ENCODE measurements at regions not wholly inside any gene's neighbourhood (a gene's known extent, or its start where the extent isn't known, plus 50 kb on each side); places are given as distances from the start of the nearest gene placed in this dataset.

DNA sequence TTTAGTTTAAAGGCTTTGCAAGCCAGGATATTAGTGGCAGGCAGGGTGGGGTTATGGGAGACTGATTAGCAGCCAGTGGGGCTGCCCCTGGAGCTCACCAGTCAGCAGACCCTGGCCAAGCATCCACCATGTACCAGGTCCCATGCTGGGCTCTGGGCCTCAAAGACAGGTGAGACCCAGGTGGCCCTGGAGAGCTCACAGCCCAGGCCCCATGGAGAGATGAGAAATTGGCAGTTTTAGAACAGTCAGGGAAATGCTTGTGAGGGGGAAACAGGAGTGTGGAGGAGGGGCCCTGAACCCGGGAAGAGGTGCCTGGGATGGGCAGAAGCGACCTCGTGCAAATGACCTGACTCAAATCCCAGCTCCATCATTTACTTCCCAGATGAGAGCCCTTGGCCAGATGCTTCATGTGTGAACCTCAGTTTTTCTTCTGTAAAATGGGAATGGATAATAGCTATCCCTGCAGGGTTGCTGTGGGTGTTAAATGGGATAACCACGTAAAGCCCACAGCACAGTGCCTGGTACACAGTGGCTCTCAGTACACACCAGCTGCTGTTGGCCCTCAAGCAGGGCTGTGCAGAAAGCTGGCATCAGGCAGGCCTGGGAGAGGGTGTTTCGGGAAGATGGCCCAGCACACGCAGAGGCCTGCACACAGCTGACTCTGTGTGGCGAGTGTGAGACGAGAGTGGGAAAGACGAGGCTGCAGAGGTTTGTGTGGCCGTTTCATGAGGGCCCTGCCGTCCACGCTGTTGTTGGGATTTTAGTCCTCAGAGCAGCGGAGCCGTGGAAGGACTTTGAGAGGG lies 518.5 kb downstream of the PTPRU start:
- peak; percentile 13 for DNase-seq (ENCODE audit: low spot score)
- WGBS = 88% methylated on average over 14 of the region's 14 CpGs

DNA sequence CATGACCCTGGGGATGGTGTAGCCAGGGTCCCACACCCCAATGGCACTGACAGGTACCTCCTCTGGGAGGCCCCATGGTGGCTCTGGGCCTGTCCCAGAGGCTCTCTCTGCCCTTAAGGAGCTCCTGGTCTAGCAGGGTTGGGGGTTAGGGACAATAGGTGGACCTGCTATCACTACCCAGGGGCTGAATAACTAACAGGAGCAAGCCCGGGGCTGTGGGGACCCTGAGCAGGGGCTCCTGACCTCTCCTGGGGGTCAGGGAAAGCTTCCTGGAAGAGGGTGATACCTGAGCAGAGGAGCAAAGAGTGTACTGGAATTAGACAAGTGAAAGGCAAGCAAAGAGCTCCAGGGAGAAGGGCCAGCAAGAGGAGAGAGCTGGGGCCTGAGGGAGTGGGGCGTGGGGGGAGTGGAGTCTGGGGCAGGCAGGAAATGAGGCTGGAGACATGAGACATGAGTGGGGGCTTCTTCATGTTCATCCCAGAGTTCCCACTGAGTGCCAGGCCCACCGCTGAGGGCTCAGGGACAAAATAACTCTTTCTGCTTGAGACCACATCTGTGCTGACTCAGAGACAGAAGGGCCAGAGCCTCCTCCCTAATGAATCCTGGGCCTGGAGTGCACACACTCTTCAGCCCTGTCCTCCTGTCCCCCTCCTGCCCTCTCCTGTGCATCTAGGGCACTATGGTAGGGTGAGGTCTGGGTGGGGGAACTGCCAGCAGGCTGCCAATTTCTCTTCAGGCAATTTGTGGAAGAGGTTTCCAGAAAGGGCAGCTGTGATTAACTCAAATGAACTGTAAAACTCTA lies 517.6 kb downstream of the PTPRU start:
- TF ChIP-seq, protein P1, sequence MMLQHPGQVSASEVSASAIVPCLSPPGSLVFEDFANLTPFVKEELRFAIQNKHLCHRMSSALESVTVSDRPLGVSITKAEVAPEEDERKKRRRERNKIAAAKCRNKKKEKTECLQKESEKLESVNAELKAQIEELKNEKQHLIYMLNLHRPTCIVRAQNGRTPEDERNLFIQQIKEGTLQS (IDR thresholded peaks at IDR 0.05) = no peak
- TF ChIP-seq, protein P2, sequence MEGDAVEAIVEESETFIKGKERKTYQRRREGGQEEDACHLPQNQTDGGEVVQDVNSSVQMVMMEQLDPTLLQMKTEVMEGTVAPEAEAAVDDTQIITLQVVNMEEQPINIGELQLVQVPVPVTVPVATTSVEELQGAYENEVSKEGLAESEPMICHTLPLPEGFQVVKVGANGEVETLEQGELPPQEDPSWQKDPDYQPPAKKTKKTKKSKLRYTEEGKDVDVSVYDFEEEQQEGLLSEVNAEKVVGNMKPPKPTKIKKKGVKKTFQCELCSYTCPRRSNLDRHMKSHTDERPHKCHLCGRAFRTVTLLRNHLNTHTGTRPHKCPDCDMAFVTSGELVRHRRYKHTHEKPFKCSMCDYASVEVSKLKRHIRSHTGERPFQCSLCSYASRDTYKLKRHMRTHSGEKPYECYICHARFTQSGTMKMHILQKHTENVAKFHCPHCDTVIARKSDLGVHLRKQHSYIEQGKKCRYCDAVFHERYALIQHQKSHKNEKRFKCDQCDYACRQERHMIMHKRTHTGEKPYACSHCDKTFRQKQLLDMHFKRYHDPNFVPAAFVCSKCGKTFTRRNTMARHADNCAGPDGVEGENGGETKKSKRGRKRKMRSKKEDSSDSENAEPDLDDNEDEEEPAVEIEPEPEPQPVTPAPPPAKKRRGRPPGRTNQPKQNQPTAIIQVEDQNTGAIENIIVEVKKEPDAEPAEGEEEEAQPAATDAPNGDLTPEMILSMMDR (IDR thresholded peaks at IDR 0.05; ENCODE audit: low read depth, low read length, missing input control) = no peak
- TF ChIP-seq FOXA1 (IDR thresholded peaks at IDR 0.05) (no peak), HNF4G (IDR thresholded peaks at IDR 0.05) (no peak), FOXA2 (IDR thresholded peaks at IDR 0.05) (no peak), RXRA (IDR thresholded peaks at IDR 0.05) (no peak), EGR1 (IDR thresholded peaks at IDR 0.05; ENCODE audit: low read depth in 2 of 2) (no peak), YY1 (IDR thresholded peaks at IDR 0.05) (no peak)
- TF ChIP-seq, protein P3, sequence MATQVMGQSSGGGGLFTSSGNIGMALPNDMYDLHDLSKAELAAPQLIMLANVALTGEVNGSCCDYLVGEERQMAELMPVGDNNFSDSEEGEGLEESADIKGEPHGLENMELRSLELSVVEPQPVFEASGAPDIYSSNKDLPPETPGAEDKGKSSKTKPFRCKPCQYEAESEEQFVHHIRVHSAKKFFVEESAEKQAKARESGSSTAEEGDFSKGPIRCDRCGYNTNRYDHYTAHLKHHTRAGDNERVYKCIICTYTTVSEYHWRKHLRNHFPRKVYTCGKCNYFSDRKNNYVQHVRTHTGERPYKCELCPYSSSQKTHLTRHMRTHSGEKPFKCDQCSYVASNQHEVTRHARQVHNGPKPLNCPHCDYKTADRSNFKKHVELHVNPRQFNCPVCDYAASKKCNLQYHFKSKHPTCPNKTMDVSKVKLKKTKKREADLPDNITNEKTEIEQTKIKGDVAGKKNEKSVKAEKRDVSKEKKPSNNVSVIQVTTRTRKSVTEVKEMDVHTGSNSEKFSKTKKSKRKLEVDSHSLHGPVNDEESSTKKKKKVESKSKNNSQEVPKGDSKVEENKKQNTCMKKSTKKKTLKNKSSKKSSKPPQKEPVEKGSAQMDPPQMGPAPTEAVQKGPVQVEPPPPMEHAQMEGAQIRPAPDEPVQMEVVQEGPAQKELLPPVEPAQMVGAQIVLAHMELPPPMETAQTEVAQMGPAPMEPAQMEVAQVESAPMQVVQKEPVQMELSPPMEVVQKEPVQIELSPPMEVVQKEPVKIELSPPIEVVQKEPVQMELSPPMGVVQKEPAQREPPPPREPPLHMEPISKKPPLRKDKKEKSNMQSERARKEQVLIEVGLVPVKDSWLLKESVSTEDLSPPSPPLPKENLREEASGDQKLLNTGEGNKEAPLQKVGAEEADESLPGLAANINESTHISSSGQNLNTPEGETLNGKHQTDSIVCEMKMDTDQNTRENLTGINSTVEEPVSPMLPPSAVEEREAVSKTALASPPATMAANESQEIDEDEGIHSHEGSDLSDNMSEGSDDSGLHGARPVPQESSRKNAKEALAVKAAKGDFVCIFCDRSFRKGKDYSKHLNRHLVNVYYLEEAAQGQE (IDR thresholded peaks at IDR 0.05) = no peak
- H3K36me3 ChIP-seq (ENCODE audit: control insufficient read depth in 4 of 4, insufficient read depth in 3 of 4, low read depth in 1 of 4, low read length in 3 of 4) = no peaks in the 10 kb centered on the region
- H3K9ac ChIP-seq (ENCODE audit: low read depth in 1 of 2, low read length in 2 of 2) = no peak overlapping the region
- no peaks in the 10 kb centered on the region for H3K9me3 ChIP-seq (ENCODE audit: control insufficient read depth in 4 of 4, low read length in 3 of 4)
- no peaks in the 10 kb centered on the region for H3K27me3 ChIP-seq (ENCODE audit: control insufficient read depth in 4 of 4, insufficient read depth in 4 of 4, low read length in 3 of 4)
- peak; percentile 23 for DNase-seq (ENCODE audit: low spot score)
- H3K4me1 ChIP-seq (ENCODE audit: control insufficient read depth in 4 of 4, insufficient read depth in 4 of 4, low read length in 3 of 4) = no peaks in the 10 kb centered on the region
- H3K4me3 ChIP-seq (ENCODE audit: low read depth in 1 of 3, low read length in 3 of 3) = no peak overlapping the region
- WGBS = 67% methylated on average over 3 of the region's 3 CpGs
- no peak overlapping the region for H3K27ac ChIP-seq (ENCODE audit: low read depth in 1 of 2, low read length in 2 of 2)

More for the DNA sequence above, 518.5 kb downstream of the PTPRU start:
- no peaks in the 10 kb centered on the region for H3K27me3 ChIP-seq (ENCODE audit: control insufficient read depth in 4 of 4, insufficient read depth in 4 of 4, low read length in 3 of 4)
- no peaks in the 10 kb centered on the region for H3K4me1 ChIP-seq (ENCODE audit: control insufficient read depth in 4 of 4, insufficient read depth in 4 of 4, low read length in 3 of 4)
- TF ChIP-seq YY1 (IDR thresholded peaks at IDR 0.05) (no peak), JUND (IDR thresholded peaks at IDR 0.05) (no peak), TAF1 (conservative IDR thresholded peaks at IDR 0.05) (no peak), RAD21 (IDR thresholded peaks at IDR 0.05) (no peak), HNF4A (conservative IDR thresholded peaks at IDR 0.05) (no peak), EGR1 (IDR thresholded peaks at IDR 0.05; ENCODE audit: low read depth in 2 of 2) (no peak)
- TF ChIP-seq, protein P3 (IDR thresholded peaks at IDR 0.05) = no peak
- H3K9ac ChIP-seq (ENCODE audit: low read depth in 1 of 2, low read length in 2 of 2) = no peak overlapping the region
- H3K4me3 ChIP-seq (ENCODE audit: low read depth in 1 of 3, low read length in 3 of 3) = no peak overlapping the region
- H3K36me3 ChIP-seq (ENCODE audit: control insufficient read depth in 4 of 4, insufficient read depth in 3 of 4, low read depth in 1 of 4, low read length in 3 of 4) = no peaks in the 10 kb centered on the region
- no peak overlapping the region for H3K27ac ChIP-seq (ENCODE audit: low read depth in 1 of 2, low read length in 2 of 2)
- no peaks in the 10 kb centered on the region for H3K9me3 ChIP-seq (ENCODE audit: control insufficient read depth in 4 of 4, low read length in 3 of 4)
